NCI-H1694 (cell line): ENCODE measurements at regions not wholly inside any gene's neighbourhood (a gene's known extent, or its start where the extent isn't known, plus 50 kb on each side); places are given as distances from the start of the nearest gene placed in this dataset.

Experiments used
- DNase-seq: peaks from one replicate; lab custom pipeline; 2025; lab: John Stamatoyannopoulos, UW

DNA sequence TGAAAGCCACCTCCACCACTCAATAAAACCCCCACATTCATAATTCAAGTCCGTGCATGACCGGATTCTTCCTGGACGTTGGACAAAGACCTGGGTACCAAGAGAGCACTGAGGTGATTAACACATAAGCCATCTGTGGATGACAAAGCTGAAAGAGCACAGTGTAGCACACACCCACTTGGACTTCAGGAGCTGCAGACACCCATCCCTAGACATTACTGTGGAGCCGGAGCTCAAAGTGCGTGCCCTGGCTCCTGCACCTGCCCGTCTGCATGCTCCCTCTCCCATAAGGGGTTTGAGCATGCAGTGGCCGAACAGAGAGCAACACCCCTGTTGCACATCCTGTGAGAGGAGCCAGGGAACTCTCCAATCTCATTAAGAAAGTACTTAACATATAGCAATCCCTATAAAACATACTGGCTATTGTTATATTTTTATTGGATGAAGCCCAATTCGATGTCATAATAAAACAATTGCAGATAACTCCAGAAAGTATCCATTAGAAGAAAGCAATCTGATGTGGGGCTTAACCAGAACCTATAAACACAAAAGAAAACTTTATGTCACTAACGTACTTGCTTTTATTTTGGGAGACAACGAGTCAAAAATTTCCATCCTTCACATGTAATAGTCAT, 1174.2 kb upstream of the C9orf72 start:
- no peak for DNase-seq

DNA sequence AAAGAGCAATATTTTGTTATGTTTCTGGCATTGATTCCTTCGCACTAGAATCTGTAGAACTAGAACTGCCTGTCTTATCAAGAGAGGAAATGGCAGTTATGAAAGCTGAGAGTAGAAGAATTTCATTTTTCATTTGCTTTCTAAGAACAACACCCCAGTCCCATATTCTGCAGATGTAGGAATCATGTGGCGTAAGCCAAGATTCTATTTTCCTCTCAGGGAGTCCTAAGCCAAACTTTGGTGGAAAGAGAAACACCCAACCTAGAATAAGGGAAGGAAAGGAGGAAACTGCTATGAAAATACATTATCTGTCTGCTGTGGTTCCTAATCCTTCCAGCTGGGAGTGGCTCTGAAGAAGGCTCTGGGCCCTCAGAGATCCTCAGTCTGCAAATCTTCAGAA, 1176.9 kb upstream of the C9orf72 start:
- DNase-seq = no peak

DNA sequence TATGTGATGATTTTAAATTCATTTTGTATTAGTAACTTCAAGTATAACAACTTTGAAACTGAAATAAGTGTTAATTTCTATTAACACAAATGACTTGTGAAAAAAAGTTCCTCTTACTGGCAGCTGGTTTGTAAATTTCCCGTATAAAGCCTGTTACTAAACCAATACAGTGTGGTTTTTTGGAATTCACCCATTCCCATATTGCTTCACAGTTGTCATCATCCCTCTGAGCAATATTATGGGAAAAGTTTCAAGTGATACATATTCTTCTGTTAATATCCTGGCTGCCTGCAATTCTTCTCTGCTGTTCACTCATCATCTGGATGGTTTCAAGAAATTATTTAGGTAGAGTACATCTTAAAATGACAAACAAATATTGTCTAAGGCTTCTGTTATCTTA, 1185.1 kb upstream of the C9orf72 start:
- DNase-seq = no peak

DNA sequence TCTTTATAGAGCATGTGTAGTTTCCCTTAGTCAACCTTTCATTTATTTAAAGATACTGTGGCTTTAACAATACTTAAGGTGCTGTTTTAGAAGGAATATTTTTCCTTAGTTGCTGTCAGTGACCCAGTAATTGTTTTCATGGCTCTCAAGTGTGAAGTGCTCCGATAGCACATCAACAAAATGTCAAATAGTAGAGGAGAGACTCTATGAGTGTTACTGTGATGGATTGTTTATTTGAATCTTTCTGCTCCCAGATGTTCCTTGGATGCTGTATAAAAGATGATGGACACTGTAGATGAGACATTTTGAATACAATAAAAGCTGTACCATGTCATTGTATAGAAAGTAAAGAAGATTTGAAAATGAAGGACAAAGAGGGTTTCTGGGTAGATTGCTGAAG, 1185.7 kb upstream of the C9orf72 start:
- DNase-seq = no peak

DNA sequence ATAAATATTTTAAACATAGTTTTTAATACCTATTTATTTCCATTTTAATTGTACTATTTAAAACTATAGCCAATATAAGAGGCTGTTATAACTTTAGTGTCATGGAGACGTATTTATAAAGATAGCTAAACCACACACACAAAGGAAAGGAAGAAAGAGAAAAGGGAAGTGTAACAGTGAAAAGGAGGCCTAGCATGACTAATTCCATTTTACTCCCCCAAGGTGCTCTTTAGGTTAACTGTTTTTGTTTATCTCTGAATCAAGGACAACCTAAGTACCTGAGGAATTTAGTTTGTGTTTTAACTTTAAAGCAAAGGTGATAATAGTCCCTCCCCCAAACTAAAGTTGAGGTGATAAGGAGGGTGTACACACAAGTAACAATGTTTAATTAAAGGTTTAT, 1188.9 kb upstream of the C9orf72 start:
- no peak for DNase-seq

DNA sequence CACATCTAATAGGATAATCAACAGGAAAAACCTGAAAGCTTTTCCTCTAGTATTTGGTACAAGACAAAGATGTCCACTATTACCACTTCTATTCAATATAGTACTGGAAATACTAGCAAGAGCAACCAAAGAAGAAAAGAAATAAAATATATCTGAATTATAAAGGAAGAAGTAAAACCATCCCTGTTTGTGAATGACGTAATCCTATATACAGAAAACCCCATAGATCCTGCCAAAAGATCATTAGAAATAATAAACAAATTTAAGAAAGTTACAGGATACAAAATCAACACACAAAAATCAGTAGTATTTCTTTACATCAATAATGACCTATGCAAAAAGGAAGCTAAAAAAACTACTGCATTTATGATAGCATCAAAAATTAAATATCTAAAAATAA, 1191.3 kb upstream of the C9orf72 start:
- no peak for DNase-seq

DNA sequence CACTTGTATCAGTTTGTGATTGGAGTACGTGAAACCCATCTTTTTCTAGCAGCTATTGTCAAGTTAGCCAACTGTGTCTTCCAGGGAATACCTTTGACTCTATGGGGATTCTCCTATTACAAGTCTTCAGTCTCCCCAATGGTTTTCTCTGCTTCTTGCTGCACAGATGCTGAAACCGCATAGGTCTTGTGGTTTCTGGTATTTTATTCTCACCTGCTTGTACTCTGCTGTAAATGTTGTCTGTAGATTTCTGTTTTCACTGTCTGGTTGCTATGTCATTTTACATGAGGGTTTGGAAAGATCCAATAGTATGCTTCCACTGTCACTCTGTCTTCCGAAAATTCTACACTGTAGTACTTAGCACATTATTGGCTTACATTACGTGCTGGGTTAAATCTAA, 1196.9 kb upstream of the C9orf72 start:
- DNase-seq = no peak

DNA sequence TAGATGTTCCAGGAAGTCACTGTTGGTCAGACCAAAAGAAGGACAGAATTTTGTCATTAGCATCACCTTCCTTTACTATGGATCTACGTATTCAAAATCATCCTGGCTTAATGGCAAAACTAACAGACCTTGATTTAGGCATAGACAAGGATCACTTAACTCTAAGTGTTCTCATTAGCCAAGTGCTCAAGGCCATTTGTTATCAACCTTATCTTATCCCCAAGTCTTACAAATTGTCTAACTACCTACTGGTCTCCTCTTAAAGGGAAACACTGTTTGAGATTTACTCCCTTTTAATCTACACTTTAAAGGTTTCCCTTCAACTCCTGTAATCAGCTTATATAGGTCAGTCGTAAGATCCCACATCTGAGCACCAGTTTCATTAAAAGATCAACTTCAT, 1197.5 kb upstream of the C9orf72 start:
- DNase-seq = no peak

DNA sequence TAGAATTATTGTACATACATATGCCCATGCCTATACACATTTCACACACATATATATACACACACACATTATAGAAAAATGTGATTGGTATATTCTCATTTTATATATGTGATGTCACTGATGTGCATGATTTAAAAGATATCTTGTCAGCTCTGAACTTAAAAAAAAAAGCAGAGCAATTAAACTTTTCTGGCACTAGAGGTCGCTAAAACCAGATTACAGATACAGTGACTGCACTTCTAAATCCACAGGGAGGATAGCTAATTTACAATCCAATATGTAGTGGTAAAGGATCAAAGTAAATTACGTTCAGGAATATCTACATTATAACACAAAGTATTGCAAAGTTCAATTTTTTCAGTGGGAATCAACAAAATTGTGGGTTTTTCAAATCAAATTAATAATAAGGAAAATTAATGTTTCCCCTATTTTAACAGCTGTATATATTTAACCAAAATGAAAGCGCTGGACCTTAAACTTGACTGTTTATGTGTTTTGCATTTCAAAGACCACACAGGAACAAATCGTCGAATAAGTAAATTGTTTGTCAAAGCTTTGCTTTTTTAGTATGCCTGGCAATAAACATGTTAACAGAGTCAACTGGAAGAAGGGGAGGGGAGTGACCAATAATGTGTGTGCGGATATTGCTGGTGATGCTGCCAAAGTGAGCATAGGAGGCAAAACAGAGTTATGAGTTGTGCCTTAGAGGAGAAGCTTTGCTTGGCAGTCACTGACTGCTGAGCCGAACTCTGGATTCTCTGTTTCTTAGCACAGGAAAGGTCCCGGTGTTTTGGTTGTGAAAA, 1201.4 kb upstream of the C9orf72 start:
- DNase-seq = peak; percentile 40

DNA sequence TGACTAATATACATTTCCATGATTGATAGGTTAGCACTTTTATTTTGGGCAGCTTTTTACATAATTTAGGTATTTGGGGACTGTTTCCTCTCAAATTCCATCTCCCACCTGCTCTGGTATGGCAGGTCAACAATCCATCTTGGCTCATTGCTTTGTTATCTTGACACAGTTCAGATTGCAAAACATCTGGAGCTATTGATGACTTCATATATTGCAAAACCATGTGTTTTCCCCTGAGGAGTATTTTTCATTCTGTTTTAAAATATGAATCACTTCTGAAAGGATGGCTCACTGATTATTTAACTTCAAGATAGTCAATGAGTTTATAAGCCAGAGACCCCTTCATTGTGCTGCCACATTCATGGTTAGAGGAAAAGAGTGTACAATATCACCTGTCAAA, 1206.0 kb upstream of the C9orf72 start:
- DNase-seq = no peak

DNA sequence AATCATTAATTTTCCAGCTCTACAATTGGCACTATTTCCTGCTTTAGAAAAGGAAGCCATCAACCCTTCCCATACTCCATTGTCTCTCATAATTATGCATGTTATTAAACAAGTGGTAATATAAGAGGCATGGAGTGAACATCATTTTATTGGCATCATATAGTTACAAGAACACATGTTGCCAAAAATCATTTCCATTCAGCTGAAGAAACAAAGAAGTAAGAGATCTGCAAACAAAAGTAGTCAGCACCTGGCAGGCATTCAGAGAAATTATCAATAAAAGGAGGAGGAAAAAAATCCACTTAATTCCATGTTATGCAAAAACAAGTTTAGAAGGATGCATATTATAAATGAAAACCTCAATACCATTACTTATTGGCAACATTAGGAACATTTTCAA, 1208.2 kb upstream of the C9orf72 start:
- DNase-seq = no peak

DNA sequence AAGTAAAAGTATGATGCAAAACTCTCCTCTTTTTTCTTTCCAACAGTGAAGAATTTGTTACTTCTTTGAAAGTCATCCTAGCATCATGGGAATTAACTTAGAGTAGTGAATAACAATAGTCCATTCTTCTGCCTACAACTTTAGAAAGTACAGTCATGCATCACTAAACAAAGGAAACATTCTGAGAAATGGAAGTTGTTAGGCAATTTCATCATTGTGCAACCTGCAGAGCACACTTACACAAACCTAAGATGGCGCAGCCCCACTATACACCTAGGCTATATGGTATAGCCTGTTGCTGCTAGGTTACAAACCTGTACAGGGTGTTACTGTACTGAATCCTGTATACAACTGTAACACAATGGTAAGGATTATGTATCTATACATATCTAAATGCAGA, 1209.3 kb upstream of the C9orf72 start:
- no peak for DNase-seq

DNA sequence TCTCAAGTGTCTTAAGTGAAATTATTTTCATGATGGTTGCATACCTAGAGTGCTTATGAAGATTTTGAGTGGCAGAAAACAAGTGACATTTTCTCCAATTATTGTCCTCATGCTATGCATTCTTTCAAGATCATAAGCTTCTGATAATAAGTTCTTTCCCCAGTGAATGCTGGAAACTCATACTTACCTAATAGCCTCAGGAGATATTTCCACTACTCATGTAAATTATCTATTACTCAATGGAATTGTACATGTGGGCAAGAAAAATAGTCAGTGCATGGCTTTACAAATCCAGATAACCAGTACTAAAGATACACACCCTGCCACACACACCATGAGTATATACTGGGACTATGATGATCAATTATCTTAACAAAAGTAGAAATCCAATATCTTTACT, 1219.4 kb upstream of the C9orf72 start:
- no peak for DNase-seq

DNA sequence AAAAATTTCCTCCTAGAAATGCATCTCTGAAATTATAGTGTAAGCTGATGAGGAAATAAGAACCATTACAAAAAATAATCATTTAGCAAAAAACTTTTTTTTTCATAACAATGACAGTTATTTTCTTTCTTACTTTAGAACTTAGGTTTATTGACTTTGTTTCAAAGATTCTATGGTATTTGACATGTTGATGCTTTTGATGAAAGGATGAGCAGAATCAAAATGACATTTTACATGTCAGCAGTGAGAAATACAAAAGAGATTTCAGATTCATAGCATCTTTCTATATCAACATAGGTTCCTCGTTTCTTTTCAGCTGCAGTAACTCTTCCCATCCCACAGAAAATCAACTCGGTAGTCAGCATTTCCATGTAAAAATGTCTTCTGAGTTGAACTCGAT, 1226.6 kb upstream of the C9orf72 start:
- no peak for DNase-seq

DNA sequence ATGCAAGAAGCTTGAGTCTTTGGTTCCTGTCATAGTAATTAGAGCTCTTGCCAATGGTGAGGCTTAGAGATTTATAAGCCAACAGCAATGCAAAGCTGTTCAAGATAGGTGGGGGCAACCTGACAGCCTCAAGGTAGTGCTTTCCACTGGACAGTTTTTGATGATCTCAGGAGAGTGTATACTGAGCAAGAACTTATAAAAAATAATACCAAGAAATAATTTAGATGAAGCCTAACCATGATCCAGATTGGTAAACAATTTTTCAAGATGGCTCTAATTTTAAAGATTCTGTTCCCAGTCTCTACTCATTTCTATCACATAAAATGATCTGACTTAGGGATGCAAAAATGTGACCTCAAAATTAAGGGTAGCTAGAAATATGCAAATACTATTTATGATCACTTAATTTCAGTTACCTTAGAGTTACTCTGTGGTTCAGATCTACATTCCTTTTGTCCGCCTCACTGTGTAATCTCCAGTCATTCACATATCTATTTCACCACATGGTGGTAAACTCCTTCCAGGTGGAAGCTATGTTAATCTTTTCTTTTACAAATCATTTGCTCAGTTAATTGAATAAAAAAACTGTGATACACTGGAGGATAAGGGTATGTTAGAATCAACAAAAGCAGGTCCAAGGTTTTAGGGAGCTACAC, 1228.0 kb upstream of the C9orf72 start:
- no peak for DNase-seq

DNA sequence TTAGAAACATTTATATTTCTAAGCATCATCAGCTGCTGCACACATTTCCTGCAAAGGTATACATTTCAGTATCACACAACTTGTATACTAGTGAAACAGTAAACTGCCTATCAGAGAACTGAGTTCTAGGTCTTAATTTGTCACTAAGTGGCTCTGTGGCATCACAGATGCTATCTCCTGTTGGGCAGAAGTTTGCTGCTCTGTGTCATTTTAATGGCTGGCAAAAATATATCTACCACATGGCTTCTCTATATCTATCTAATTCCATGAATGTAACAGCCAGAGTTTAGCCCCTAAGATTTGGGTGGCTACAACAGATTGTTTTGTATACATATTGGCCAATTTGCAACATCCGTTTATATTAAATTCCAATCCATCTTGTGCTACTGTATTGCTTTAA, 1231.9 kb upstream of the C9orf72 start:
- no peak for DNase-seq

DNA sequence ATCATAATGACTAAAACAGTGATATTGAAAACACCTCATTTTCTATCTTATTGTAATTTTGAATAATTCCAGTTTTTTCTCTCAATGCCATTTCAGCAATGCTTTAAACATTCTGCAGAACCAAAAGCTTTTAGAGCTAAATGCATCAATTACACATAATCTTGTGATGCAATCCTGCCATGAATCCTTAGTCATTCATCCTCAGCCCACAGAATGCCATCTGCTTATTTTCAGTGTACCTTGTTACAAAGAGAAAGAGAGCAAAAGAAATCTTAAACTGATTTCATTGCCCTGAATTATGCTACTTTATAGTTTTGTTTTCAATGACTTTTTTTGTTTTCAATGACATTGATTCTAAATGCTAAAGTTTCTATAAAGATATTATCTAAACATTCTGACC, 1234.8 kb upstream of the C9orf72 start:
- peak; percentile 67 for DNase-seq

DNA sequence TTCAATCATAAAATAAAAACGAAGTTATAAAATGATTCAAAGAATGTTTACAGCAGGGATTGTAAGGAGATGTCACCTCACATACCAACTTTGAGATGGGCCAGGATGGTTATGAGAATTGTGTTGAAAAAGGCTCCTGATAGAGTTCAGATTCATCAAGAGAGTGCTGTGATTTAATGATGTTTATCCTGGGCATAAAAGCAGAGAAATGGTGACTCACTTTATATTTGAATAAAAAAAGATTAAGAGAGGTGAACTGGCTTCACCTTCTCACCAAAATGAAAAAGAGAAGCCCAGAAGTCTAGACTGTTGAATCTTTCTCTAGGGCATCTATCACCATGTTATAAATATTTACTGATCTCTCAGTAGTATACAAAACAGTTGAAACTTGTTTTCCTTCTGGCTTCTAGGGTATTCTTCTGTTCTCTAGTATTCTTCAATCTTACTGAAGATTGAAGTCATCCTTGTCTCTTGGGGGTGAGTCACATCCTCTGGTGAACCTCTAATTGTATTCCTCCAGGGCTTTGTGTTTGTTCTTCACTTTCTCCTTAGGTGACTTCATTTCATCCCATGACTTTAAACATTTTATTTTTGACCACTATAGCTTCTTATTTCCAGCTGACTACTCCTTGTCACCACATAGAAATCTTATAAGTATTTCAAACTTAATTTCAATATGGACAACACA, 1237.3 kb upstream of the C9orf72 start:
- DNase-seq = no peak

DNA sequence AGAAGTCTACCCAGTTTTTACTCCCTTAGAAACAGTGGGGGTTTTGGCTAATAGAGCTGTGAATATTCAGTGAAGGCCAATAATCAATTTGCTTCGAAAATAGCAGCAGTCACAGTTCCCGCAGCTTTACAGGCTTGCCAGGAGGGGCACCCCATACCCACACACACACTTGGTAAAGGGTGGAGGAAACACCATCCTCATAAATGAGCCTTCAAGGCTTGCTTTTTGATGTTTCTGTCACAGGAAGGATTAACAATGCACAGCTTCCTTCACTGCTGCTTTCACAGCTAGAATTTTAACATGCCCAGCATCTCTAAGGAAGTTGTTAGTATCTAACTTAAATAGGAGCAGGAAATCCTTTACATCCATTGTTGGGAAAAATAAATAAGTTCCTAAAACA, 1247.5 kb upstream of the C9orf72 start:
- DNase-seq = no peak

DNA sequence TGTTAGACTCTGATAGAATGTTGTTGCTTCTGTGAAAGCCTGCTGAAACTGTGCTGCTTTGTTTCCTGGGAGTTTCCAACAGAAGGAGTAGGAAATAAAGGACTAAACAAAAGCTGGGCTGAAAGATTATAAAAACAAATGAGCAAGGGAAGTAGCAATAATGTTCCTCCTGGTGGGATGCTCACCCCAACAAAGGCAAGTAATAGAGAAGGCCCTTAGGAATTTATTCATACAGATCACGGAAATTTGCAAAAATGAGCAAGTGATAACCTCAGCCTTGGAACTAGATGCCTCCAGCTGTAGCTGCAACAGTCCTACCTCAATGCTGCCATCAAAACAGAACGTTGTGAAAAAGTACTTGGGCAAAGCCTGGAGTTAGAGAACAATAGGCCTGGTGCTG, 1248.0 kb upstream of the C9orf72 start:
- DNase-seq = no peak

DNA sequence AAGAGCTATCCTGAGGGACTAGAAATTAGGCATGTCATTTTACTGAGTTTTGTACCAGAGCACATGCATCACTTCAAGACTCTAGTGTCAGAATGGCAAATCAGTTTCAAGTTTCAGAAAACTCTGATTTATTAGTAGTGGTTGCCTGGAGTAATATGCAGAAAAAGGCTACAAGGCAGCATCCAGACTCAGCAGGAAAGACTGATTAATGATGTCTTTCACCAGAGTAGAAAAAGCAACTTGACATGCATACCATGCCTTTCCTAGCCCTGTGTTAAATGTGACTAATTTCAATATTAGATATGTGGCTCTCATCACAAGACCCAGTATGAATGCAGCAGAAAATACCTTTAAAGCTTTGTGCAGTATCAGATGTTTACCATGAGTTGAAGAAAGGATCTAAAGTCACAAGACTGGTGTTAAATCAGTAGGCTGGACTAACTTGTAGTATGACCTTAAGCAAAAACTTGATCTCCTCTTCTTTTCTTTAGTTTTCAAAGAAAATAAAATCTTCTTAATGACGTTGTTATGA, 1251.2 kb upstream of the C9orf72 start:
- DNase-seq = no peak

DNA sequence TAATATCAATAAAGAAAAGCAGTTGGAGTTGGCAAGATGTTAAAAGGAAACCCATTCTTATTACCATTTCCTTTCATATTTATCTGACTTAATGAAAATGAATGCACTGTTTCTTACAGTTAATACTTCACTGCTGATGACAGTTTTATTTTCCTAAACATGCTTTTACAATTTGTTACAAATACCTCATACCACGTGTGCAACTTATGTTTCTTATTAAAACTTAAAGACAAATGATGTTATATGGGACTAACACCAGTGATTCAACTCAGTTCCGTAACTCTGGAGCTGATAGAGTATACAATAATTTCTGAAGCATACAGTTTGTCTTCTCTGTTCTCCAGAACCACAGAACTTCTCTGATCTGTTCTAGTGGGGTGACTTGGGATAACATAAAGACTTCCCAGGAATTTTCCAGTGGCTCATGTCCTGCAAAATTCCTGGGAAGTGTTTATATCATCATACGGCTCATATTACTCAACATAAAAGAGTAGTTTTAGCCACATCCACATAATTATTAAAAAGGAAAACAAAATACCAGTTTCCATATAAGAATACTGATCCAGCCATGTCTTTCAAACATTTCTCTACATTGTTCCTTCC, 1259.0 kb upstream of the C9orf72 start:
- DNase-seq = no peak
